ENCODE measurements at regions not wholly inside any gene's neighbourhood (a gene's known extent, or its start where the extent isn't known, plus 50 kb on each side); places are given as distances from the start of the nearest gene placed in this dataset.

DNA sequence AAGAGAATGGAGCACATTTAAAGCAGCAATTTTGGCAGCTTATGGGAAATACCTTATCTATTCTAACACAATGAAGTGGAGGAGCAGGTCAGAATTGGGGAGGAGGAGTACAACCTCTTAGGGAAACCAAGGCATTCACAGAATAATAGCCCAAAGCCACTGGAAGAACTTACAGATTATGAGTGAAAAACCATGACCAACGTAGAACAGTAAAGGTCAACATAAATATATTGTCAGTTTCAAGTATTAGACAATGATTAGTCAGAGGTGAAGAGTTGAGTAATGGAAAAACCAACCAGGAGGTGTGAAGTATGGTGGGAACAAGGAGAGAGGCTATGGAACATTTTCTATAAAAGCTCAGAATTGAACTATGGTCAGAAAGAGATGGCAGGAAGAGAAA is 304.3 kb upstream of the SP4 start:
- DNase-seq (ENCODE audit: low spot score) (no peak), ATAC-seq (no peak)
- ChIA-PET POLR2A (no interaction called here), CTCF (no interaction called here)
- no peaks in the 10 kb centered on the region for H3K9me3 Mint-ChIP-seq
- no peaks in the 10 kb centered on the region for H3K36me3 Mint-ChIP-seq
- no peak overlapping the region for H3K27ac Mint-ChIP-seq
- H3K4me1 Mint-ChIP-seq: peaks cover 44% of the 10 kb centered on the region
- peaks cover 50% of the 10 kb centered on the region for H3K27me3 Mint-ChIP-seq (ENCODE audit: low read depth)
- no peak for TF ChIP-seq JAZF1 (CRISPR knock-in tag; IDR thresholded peaks at IDR 0.05)
- no peak for TF ChIP-seq FOXP1 (CRISPR knock-in tag; IDR thresholded peaks at IDR 0.05; ENCODE audit: borderline replicate concordance)
- no peak for TF ChIP-seq NFATC4 (CRISPR knock-in tag; IDR thresholded peaks at IDR 0.05)
- TF ChIP-seq, protein P1, sequence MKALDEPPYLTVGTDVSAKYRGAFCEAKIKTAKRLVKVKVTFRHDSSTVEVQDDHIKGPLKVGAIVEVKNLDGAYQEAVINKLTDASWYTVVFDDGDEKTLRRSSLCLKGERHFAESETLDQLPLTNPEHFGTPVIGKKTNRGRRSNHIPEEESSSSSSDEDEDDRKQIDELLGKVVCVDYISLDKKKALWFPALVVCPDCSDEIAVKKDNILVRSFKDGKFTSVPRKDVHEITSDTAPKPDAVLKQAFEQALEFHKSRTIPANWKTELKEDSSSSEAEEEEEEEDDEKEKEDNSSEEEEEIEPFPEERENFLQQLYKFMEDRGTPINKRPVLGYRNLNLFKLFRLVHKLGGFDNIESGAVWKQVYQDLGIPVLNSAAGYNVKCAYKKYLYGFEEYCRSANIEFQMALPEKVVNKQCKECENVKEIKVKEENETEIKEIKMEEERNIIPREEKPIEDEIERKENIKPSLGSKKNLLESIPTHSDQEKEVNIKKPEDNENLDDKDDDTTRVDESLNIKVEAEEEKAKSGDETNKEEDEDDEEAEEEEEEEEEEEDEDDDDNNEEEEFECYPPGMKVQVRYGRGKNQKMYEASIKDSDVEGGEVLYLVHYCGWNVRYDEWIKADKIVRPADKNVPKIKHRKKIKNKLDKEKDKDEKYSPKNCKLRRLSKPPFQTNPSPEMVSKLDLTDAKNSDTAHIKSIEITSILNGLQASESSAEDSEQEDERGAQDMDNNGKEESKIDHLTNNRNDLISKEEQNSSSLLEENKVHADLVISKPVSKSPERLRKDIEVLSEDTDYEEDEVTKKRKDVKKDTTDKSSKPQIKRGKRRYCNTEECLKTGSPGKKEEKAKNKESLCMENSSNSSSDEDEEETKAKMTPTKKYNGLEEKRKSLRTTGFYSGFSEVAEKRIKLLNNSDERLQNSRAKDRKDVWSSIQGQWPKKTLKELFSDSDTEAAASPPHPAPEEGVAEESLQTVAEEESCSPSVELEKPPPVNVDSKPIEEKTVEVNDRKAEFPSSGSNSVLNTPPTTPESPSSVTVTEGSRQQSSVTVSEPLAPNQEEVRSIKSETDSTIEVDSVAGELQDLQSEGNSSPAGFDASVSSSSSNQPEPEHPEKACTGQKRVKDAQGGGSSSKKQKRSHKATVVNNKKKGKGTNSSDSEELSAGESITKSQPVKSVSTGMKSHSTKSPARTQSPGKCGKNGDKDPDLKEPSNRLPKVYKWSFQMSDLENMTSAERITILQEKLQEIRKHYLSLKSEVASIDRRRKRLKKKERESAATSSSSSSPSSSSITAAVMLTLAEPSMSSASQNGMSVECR (CRISPR knock-in tag; IDR thresholded peaks at IDR 0.05; ENCODE audit: borderline replicate concordance): no peak
- TF ChIP-seq, protein P2, sequence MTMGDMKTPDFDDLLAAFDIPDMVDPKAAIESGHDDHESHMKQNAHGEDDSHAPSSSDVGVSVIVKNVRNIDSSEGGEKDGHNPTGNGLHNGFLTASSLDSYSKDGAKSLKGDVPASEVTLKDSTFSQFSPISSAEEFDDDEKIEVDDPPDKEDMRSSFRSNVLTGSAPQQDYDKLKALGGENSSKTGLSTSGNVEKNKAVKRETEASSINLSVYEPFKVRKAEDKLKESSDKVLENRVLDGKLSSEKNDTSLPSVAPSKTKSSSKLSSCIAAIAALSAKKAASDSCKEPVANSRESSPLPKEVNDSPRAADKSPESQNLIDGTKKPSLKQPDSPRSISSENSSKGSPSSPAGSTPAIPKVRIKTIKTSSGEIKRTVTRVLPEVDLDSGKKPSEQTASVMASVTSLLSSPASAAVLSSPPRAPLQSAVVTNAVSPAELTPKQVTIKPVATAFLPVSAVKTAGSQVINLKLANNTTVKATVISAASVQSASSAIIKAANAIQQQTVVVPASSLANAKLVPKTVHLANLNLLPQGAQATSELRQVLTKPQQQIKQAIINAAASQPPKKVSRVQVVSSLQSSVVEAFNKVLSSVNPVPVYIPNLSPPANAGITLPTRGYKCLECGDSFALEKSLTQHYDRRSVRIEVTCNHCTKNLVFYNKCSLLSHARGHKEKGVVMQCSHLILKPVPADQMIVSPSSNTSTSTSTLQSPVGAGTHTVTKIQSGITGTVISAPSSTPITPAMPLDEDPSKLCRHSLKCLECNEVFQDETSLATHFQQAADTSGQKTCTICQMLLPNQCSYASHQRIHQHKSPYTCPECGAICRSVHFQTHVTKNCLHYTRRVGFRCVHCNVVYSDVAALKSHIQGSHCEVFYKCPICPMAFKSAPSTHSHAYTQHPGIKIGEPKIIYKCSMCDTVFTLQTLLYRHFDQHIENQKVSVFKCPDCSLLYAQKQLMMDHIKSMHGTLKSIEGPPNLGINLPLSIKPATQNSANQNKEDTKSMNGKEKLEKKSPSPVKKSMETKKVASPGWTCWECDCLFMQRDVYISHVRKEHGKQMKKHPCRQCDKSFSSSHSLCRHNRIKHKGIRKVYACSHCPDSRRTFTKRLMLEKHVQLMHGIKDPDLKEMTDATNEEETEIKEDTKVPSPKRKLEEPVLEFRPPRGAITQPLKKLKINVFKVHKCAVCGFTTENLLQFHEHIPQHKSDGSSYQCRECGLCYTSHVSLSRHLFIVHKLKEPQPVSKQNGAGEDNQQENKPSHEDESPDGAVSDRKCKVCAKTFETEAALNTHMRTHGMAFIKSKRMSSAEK (CRISPR knock-in tag; IDR thresholded peaks at IDR 0.05; ENCODE audit: borderline replicate concordance): no peak
- TF ChIP-seq, protein P3, sequence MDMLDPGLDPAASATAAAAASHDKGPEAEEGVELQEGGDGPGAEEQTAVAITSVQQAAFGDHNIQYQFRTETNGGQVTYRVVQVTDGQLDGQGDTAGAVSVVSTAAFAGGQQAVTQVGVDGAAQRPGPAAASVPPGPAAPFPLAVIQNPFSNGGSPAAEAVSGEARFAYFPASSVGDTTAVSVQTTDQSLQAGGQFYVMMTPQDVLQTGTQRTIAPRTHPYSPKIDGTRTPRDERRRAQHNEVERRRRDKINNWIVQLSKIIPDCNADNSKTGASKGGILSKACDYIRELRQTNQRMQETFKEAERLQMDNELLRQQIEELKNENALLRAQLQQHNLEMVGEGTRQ (CRISPR knock-in tag; IDR thresholded peaks at IDR 0.05): no peak
- TF ChIP-seq, protein P4, sequence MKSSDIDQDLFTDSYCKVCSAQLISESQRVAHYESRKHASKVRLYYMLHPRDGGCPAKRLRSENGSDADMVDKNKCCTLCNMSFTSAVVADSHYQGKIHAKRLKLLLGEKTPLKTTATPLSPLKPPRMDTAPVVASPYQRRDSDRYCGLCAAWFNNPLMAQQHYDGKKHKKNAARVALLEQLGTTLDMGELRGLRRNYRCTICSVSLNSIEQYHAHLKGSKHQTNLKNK (CRISPR knock-in tag; IDR thresholded peaks at IDR 0.05): no peak
- TF ChIP-seq ZNF138 (CRISPR knock-in tag; conservative IDR thresholded peaks at IDR 0.05): no peak
- no peak for TF ChIP-seq RORB (CRISPR knock-in tag; IDR thresholded peaks at IDR 0.05)
- TF ChIP-seq, protein P5, sequence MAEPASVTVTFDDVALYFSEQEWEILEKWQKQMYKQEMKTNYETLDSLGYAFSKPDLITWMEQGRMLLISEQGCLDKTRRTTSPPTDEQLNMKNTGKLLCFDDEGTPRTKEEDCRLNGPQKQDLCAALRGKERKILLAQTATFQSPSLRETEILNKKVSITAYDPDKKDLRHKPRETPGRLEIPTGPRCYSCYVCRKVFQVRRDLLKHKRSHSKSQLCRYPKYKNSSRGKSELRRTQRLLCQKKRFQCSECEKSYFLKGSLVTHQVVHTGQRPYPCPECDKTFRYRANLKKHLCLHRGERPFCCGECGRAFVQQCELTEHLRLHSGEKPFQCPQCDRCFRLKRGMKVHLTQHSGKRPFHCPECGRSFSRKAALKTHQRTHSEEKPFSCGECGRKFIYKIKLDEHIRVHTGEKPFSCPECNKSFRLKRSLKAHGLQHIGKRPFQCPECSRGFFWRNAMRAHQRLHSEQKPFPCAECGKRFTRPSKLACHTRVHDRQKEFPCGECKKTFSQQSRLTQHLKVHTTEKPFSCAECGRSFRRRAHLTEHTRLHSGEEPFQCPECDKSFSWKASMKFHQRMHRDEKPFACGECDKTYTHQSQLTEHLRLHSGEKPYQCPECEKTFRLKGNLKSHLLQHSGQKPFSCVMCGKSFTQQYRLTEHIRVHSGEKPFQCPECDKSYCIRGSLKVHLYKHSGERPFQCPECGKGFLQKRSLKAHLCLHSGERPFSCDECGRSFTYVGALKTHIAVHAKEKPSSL (CRISPR knock-in tag; conservative IDR thresholded peaks at IDR 0.05): no peak
- TF ChIP-seq, protein P6, sequence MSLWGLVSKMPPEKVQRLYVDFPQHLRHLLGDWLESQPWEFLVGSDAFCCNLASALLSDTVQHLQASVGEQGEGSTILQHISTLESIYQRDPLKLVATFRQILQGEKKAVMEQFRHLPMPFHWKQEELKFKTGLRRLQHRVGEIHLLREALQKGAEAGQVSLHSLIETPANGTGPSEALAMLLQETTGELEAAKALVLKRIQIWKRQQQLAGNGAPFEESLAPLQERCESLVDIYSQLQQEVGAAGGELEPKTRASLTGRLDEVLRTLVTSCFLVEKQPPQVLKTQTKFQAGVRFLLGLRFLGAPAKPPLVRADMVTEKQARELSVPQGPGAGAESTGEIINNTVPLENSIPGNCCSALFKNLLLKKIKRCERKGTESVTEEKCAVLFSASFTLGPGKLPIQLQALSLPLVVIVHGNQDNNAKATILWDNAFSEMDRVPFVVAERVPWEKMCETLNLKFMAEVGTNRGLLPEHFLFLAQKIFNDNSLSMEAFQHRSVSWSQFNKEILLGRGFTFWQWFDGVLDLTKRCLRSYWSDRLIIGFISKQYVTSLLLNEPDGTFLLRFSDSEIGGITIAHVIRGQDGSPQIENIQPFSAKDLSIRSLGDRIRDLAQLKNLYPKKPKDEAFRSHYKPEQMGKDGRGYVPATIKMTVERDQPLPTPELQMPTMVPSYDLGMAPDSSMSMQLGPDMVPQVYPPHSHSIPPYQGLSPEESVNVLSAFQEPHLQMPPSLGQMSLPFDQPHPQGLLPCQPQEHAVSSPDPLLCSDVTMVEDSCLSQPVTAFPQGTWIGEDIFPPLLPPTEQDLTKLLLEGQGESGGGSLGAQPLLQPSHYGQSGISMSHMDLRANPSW (CRISPR knock-in tag; conservative IDR thresholded peaks at IDR 0.05; ENCODE audit: low read depth): no peak
- H3K4me3 Mint-ChIP-seq: no peak overlapping the region
